ENCODE measurements at regions not wholly inside any gene's neighbourhood (a gene's known extent, or its start where the extent isn't known, plus 50 kb on each side); places are given as distances from the start of the nearest gene placed in this dataset.

- TF ChIP-seq CTCF (IDR thresholded peaks at IDR 0.05 in 8 of 11, conservative IDR thresholded peaks at IDR 0.05 in 3 of 11) (no peak), POLR2A (IDR thresholded peaks at IDR 0.05) (no peak)
Observed at GRCh38 chr22:34427841-34428240, 507.6 kb upstream of the LARGE1 start.

All from spleen (tissue), 7 donors.